Bronchial epithelial cell (primary cell): ENCODE measurements at regions not wholly inside any gene's neighbourhood (a gene's known extent, or its start where the extent isn't known, plus 50 kb on each side); places are given as distances from the start of the nearest gene placed in this dataset.

Experiments
- DNase-seq: peaks from one replicate; pipeline ENCODE4 v3.0.0-alpha.2; 2010; ENCODE audit warnings: low read depth
- FAIRE-seq: peaks from 2 replicates; lab custom pipeline; 2011; peaks lifted over from hg19 to GRCh38; lab: Jason Lieb, UNC
- H3K27me3 ChIP-seq: 2 replicates; pipeline ENCODE4 v1.5.1; 2011; ENCODE audit warnings: low read length; ENCODE audit not compliant: control insufficient read depth, insufficient read depth
- H3K36me3 ChIP-seq: 2 replicates; pipeline ENCODE4 v1.5.1; 2011; ENCODE audit warnings: low read length; ENCODE audit not compliant: control insufficient read depth, insufficient read depth
- H3K4me3 ChIP-seq: 2 replicates; pipeline ENCODE4 v1.5.1; 2011; ENCODE audit warnings: mild to moderate bottlenecking, low read depth, low read length, control low read depth
- TF ChIP-seq, protein P1 (sequence below): IDR thresholded peaks from 2 replicates; pipeline ENCODE4 v1.5.1; 2011; ENCODE audit warnings: mild to moderate bottlenecking, moderate library complexity, low read length, control low read depth, inconsistent platforms; ENCODE audit not compliant: insufficient read depth, severe bottlenecking

DNA sequence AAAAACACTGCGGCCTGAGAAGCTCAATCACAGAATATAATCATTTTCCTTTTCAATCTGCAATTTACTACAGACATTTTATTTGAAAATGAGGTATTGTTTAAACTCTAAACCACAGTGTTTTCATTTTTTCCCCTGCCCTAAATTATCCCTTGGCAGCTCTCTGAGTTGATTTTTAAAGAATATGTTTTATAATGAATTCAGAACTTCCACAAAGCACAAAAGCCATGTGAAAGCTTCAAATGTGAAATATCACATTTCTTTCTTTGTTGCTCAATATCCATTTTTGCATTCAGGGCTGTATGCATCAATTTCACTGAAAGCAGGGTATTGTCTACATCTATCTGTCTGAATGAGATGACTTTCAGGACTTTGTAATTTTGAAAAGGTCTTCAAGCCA lies 813.6 kb upstream of the ALCAM start:
- TF ChIP-seq, protein P1, sequence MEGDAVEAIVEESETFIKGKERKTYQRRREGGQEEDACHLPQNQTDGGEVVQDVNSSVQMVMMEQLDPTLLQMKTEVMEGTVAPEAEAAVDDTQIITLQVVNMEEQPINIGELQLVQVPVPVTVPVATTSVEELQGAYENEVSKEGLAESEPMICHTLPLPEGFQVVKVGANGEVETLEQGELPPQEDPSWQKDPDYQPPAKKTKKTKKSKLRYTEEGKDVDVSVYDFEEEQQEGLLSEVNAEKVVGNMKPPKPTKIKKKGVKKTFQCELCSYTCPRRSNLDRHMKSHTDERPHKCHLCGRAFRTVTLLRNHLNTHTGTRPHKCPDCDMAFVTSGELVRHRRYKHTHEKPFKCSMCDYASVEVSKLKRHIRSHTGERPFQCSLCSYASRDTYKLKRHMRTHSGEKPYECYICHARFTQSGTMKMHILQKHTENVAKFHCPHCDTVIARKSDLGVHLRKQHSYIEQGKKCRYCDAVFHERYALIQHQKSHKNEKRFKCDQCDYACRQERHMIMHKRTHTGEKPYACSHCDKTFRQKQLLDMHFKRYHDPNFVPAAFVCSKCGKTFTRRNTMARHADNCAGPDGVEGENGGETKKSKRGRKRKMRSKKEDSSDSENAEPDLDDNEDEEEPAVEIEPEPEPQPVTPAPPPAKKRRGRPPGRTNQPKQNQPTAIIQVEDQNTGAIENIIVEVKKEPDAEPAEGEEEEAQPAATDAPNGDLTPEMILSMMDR = no peak
- H3K36me3 ChIP-seq = no peaks in the 10 kb centered on the region
- no peak for DNase-seq
- FAIRE-seq = no peak
- no peak overlapping the region for H3K4me3 ChIP-seq
- no peaks in the 10 kb centered on the region for H3K27me3 ChIP-seq

DNA sequence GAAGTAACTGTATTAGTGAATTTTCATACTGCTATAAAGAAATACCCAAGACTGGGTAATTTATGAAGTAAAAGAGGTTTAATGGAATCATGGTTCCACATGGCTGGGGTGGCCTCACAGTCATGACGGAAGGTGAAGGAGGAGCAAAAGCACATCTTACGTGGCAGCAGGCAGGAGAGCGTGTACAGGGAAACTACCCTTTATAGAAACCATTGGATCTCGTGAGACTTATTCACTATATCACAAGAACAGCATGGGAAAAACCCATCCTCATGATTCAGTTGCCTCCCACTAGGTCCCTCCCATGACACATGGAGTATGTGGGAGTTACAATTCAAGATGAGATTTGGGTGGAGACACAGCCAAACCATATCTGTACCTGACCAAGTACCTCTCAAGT lies 812.3 kb upstream of the ALCAM start:
- Histone ChIP-seq H3K27me3 (no peaks in the 10 kb centered on the region), H3K4me3 (no peak overlapping the region), H3K36me3 (no peaks in the 10 kb centered on the region)
- no peak for DNase-seq
- no peak for FAIRE-seq
- TF ChIP-seq, protein P1 = no peak

DNA sequence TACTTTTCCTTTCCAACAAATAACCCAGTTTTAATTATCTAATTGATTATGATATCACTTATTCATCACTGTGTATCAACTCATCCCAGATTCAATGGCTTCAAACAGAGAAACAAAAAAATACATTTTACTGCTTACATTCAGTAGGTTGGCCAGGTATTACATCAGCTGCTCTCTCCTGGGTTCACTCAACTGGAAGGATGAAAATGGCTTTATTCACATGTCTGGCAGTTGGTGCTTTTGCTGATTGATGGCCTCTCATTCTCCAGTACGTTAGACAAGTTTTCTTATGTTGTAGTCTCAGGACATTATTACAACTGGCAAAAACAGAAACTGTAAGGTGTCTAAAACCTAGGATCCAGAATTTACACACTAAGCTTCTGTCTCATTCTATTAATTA lies 811.0 kb upstream of the ALCAM start:
- TF ChIP-seq, protein P1 = no peak
- Histone ChIP-seq H3K27me3 (no peaks in the 10 kb centered on the region), H3K4me3 (no peak overlapping the region), H3K36me3 (no peaks in the 10 kb centered on the region)
- DNase-seq = no peak
- FAIRE-seq = no peak

DNA sequence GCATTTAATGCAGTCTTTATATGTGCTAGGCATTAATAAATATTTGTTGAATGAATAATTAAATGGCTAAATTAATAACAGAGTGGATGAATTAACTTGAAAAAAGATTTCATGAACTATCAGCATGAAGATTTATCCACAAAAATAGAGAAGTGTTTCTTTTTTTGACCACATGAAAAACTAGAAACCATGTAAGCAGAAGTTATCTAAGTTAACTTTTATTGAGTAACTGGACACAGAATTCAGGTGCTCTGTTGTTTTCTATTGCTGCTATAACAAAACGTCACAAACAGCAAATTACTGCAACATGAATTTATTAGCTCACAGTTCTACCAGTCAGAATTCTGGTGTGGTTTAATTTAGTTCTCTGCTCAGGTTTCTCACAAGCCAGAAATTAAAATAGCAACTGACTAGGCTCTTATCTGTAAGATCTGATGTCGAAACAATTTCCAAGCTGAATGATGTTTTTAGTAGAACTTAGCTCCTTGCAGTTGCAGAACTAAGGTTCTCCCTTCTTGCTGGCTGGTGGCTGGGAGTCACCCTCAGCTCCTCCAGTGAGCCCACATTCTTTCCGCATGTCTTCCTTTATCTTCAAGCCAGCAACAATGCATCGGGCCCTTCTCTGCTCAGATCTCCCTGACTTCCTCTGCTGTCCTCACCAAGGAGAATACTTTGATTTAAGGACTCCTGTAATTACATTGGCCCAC lies 810.2 kb upstream of the ALCAM start:
- FAIRE-seq (no peak), DNase-seq (no peak)
- H3K36me3 ChIP-seq = no peaks in the 10 kb centered on the region
- TF ChIP-seq, protein P1 = no peak
- no peaks in the 10 kb centered on the region for H3K27me3 ChIP-seq
- no peak overlapping the region for H3K4me3 ChIP-seq

DNA sequence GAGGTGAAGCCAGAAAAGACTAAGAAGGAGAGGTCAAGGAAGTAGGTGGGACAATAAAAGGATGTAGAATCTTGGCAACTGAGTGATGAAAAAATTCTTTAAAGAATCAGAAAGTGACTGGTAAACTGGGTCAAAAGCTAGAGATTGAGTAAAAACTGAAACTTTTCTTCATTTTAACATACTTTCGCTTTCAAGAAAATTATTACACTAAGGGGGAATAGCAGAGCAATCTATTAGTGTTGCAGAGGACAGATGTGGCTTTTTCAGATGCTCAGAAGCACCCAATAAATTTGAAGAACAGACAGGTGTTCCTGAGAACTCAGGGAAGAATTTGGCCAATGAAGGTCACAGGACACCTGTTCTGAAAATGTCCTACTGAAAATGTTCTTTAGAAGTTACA lies 805.4 kb upstream of the ALCAM start:
- DNase-seq (no peak), FAIRE-seq (no peak)

More for the DNA sequence above, 805.4 kb upstream of the ALCAM start:
- Histone ChIP-seq H3K36me3 (no peaks in the 10 kb centered on the region), H3K27me3 (no peaks in the 10 kb centered on the region), H3K4me3 (no peak overlapping the region)
- TF ChIP-seq, protein P1 = no peak
